ENCODE measurements at regions not wholly inside any gene's neighbourhood (a gene's known extent, or its start where the extent isn't known, plus 50 kb on each side); places are given as distances from the start of the nearest gene placed in this dataset.

GRCh38 chr13:78520425-78520824 lies 82.9 kb downstream of the POU4F1 start:
- TF ChIP-seq, protein P1, sequence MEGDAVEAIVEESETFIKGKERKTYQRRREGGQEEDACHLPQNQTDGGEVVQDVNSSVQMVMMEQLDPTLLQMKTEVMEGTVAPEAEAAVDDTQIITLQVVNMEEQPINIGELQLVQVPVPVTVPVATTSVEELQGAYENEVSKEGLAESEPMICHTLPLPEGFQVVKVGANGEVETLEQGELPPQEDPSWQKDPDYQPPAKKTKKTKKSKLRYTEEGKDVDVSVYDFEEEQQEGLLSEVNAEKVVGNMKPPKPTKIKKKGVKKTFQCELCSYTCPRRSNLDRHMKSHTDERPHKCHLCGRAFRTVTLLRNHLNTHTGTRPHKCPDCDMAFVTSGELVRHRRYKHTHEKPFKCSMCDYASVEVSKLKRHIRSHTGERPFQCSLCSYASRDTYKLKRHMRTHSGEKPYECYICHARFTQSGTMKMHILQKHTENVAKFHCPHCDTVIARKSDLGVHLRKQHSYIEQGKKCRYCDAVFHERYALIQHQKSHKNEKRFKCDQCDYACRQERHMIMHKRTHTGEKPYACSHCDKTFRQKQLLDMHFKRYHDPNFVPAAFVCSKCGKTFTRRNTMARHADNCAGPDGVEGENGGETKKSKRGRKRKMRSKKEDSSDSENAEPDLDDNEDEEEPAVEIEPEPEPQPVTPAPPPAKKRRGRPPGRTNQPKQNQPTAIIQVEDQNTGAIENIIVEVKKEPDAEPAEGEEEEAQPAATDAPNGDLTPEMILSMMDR (IDR thresholded peaks at IDR 0.05; ENCODE audit: low read length) = no peak
- no peak for TF ChIP-seq EZH2 (optimal IDR thresholded peaks at IDR 0.05; ENCODE audit: low read depth, low read length)
- no peak for TF ChIP-seq EZH2phosphoT487 (IDR thresholded peaks at IDR 0.05; ENCODE audit: low read length)

Measured in MM.1S (cell line).